ENCODE measurements at regions not wholly inside any gene's neighbourhood (a gene's known extent, or its start where the extent isn't known, plus 50 kb on each side); places are given as distances from the start of the nearest gene placed in this dataset.

DNA sequence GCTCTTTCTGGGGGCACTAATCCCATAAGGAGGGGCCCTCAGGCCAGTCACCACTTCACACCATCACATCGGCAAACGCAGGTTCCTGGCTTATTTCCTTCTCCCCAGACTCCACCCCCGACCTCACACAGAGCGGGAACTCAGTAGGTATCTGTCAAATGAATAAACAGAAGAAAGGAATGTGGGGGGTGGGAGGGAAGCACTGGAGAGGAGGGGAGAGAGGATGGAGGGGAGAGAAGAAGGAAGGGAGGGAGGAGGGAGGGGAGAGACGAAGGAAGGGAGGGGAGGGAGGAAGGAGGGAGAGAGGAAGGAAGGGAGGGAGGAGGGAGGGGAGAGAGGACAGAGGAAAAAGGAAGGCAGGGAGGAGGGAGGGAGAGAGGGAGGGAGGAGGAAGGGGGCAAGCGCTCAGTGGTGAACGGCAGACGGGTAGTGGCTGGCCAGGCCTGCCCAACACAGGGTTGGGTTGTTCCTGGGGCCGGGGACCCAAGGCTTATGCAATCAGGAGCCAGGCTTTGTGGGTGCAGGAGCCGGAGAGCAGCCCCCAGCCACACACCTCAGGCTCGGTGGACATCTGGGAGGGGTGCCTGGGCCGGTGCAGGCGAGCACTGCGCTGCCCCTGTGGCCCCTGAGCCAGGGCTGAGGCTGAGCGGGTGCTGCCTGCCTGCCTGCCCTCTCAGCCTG is 52.6 kb upstream of the FBRSL1 start:
- DNase-seq = no peak
- POLR2A ChIA-PET (ENCODE audit: unreplicated experiment) = no interaction called here
- Histone ChIP-seq H4K20me1 (ENCODE audit: insufficient read depth) (no peaks in the 10 kb centered on the region), H3K27me3 (ENCODE audit: insufficient read depth, low read depth) (peaks cover 96% of the 10 kb centered on the region), H3K4me3 (no peak overlapping the region), H3K9me2 (ENCODE audit: insufficient read depth) (no peaks in the 10 kb centered on the region), H3K36me3 (ENCODE audit: low read depth) (no peaks in the 10 kb centered on the region), H3F3A (ENCODE audit: insufficient read depth, low read depth) (no peaks in the 10 kb centered on the region), H2AFZ (no peak overlapping the region), H3K27ac (no peak overlapping the region), H3K4me1 (replicated peaks; ENCODE audit: insufficient read depth) (no peaks in the 10 kb centered on the region), H3K79me2 (ENCODE audit: low read depth) (no peaks in the 10 kb centered on the region), H3K9me3 (ENCODE audit: insufficient read depth, low read depth) (no peaks in the 10 kb centered on the region), H3K4me2 (no peak overlapping the region)
- intact Hi-C loops (cut with micrococcal nuclease; ENCODE audit: unreplicated experiment) = no loop called here
- TF ChIP-seq CTCF (conservative IDR thresholded peaks at IDR 0.05) = no peak
- TF ChIP-seq EZH2 (IDR thresholded peaks at IDR 0.05; ENCODE audit: low read depth) = no peak; the same call in 1 of the 2 replicates
- CTCF ChIA-PET = no interaction called here
- no TSS peak for BruUV-seq (replicated peaks)

- Histone ChIP-seq H3K4me1 (replicated peaks; ENCODE audit: insufficient read depth) (no peaks in the 10 kb centered on the region), H3F3A (ENCODE audit: insufficient read depth, low read depth) (no peaks in the 10 kb centered on the region), H4K20me1 (ENCODE audit: insufficient read depth) (no peaks in the 10 kb centered on the region), H3K4me3 (no peak overlapping the region), H3K9me3 (ENCODE audit: insufficient read depth, low read depth) (no peaks in the 10 kb centered on the region), H3K4me2 (no peak overlapping the region), H3K79me2 (ENCODE audit: low read depth) (no peaks in the 10 kb centered on the region), H3K27me3 (ENCODE audit: insufficient read depth, low read depth) (peaks cover 99% of the 10 kb centered on the region), H2AFZ (no peak overlapping the region), H3K36me3 (ENCODE audit: low read depth) (no peaks in the 10 kb centered on the region), H3K27ac (no peak overlapping the region), H3K9me2 (ENCODE audit: insufficient read depth) (no peaks in the 10 kb centered on the region)
- DNase-seq = no peak
- POLR2A ChIA-PET (ENCODE audit: unreplicated experiment) = no interaction called here
- TF ChIP-seq CTCF (conservative IDR thresholded peaks at IDR 0.05) = no peak
- peak; percentile 98 for TF ChIP-seq EZH2 (IDR thresholded peaks at IDR 0.05; ENCODE audit: low read depth)
- intact Hi-C loops (cut with micrococcal nuclease; ENCODE audit: unreplicated experiment) = no loop called here
- BruUV-seq (replicated peaks) = no TSS peak
- CTCF ChIA-PET = no interaction called here
Measured at GRCh38 chr12:132436791-132437251, 53.1 kb upstream of the FBRSL1 start.

DNA sequence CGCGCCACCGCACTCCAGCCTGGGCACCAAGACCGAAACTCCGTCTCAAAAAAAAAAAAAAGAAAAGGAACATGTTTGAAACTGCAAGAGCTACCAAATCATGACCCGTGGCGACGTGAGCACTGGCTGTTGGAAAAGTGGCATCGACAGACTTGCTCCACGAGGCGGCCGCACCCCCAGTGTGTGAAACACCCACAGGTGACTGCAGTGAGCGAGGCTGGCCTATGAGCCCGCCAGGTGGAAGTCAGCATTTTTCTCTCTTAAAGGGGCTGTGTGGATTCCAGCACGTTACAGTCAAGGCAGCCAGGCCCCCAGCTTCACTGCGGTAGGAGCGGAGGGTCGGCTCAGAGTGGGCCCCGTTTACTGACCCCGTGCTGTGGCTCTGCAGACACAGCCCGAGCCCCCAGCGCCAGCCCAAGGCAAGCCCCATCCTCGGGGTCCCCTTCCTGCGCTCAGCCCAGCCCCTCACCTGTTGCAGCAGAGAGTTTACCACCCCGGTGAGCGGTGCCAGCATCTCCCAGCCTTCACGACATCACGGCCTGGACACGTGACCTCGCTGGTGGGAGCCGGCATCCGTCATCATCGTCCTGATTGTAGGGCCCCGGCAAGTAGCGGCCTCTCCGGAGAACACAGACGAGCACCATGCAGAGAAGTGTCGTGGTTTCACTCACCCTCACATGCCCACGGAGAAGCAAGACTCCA is 54.3 kb upstream of the FBRSL1 start:
- DNase-seq = no peak
- H3K27me3 ChIP-seq (ENCODE audit: insufficient read depth, low read depth) = peaks cover 99% of the 10 kb centered on the region
- ChIA-PET POLR2A (ENCODE audit: unreplicated experiment) (no interaction called here), CTCF (no interaction called here)
- no peaks in the 10 kb centered on the region for H4K20me1 ChIP-seq (ENCODE audit: insufficient read depth)
- intact Hi-C loops (cut with micrococcal nuclease; ENCODE audit: unreplicated experiment) = no loop called here
- H3K4me3 ChIP-seq = no peak overlapping the region
- TF ChIP-seq EZH2 (IDR thresholded peaks at IDR 0.05; ENCODE audit: low read depth) = no peak; the same call in 1 of the 2 replicates
- no peak for TF ChIP-seq CTCF (conservative IDR thresholded peaks at IDR 0.05)
- BruUV-seq (replicated peaks) = no TSS peak
- H3K4me2 ChIP-seq = no peak overlapping the region
- H3K27ac ChIP-seq = no peak overlapping the region
- no peak overlapping the region for H2AFZ ChIP-seq
- peaks cover 3% of the 10 kb centered on the region; the same call in 1 of the 2 replicates for H3K4me1 ChIP-seq (replicated peaks; ENCODE audit: insufficient read depth)
- no peaks in the 10 kb centered on the region for H3F3A ChIP-seq (ENCODE audit: insufficient read depth, low read depth)
- H3K79me2 ChIP-seq (ENCODE audit: low read depth) = no peaks in the 10 kb centered on the region
- no peaks in the 10 kb centered on the region for H3K9me3 ChIP-seq (ENCODE audit: insufficient read depth, low read depth)
- no peaks in the 10 kb centered on the region for H3K36me3 ChIP-seq (ENCODE audit: low read depth)
- no peaks in the 10 kb centered on the region for H3K9me2 ChIP-seq (ENCODE audit: insufficient read depth)
